ENCODE measurements at regions not wholly inside any gene's neighbourhood (a gene's known extent, or its start where the extent isn't known, plus 50 kb on each side); places are given as distances from the start of the nearest gene placed in this dataset.

GRCh38 chr7:49718760-49719159 lies 54.7 kb upstream of the VWC2 start:
- intact Hi-C loops (cut with DNase I): no loop called here
- DNase-seq: no peak

DNA sequence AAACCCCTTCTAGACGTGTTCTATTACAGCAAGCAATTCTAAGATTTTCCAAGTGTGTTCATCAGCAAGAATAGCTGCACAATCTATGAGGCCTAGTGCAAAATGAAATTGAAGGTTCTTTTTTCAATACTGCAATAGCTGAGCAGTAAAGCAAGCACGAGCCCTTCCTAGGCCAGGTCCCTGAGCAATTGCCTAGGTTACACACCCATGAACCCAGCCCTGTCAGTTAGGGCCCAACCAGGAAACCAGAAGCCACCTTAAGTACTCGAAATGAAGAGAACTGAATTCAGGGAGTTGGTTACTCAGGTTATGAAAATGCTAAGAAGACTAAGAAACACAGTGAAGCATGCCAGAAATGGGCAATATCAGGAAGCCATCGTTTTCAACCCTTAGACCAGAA lies 52.0 kb upstream of the VWC2 start:
- no peak for DNase-seq

More for the DNA sequence above, 52.0 kb upstream of the VWC2 start:
- intact Hi-C loops (cut with DNase I): no loop called here

All from posterior cingulate gyrus (tissue), 11 donors.